ENCODE measurements at regions not wholly inside any gene's neighbourhood (a gene's known extent, or its start where the extent isn't known, plus 50 kb on each side); places are given as distances from the start of the nearest gene placed in this dataset.

DNA sequence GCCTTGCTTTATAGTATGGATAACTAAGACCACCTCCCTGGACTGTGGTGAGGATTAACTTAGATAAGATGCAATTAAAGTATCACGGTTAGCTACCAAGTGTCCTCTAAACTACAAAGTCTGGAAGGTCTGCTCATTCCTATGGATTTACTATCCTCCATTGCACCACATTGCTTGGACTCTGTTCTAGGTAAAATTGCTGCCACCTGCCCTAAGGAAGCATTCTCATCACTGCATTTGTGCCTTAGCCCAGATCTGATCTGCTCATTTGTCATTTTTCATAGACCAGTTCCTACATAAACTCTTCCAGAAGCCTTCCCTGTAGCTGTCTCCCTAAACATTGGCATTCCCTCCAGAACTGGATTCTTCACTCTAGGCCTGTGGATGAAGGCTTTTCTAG, 380.0 kb downstream of the INSC start:
- H3K4me3 ChIP-seq (ENCODE audit: low read depth in 2 of 2, low read length in 2 of 2) = no peak overlapping the region
- no peaks in the 10 kb centered on the region for H3K27me3 ChIP-seq (ENCODE audit: control insufficient read depth, insufficient read depth, low read length)
- in situ Hi-C loops (cut with HindIII; ENCODE audit: low pct_unique_long_range_greater_than_20kb, low sequenced_read_pairs) (no loop called here), intact Hi-C loops (cut with micrococcal nuclease; ENCODE audit: unreplicated experiment) (no loop called here)
- no peaks in the 10 kb centered on the region for H3K36me3 ChIP-seq (ENCODE audit: control insufficient read depth, insufficient read depth, low read length)
- POLR2A ChIA-PET = no interaction called here
- no peak for TF ChIP-seq TCF7L2 (IDR thresholded peaks at IDR 0.05; ENCODE audit: low read depth, low read length)
- TF ChIP-seq, protein P1, sequence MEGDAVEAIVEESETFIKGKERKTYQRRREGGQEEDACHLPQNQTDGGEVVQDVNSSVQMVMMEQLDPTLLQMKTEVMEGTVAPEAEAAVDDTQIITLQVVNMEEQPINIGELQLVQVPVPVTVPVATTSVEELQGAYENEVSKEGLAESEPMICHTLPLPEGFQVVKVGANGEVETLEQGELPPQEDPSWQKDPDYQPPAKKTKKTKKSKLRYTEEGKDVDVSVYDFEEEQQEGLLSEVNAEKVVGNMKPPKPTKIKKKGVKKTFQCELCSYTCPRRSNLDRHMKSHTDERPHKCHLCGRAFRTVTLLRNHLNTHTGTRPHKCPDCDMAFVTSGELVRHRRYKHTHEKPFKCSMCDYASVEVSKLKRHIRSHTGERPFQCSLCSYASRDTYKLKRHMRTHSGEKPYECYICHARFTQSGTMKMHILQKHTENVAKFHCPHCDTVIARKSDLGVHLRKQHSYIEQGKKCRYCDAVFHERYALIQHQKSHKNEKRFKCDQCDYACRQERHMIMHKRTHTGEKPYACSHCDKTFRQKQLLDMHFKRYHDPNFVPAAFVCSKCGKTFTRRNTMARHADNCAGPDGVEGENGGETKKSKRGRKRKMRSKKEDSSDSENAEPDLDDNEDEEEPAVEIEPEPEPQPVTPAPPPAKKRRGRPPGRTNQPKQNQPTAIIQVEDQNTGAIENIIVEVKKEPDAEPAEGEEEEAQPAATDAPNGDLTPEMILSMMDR (IDR thresholded peaks at IDR 0.05) = no peak
- DNase-seq (ENCODE audit: low read depth, low spot score) (no peak), ATAC-seq (no peak)
- no peak overlapping the region for H3K27ac ChIP-seq (ENCODE audit: low read length)
- H3K4me1 ChIP-seq (ENCODE audit: control insufficient read depth, insufficient read depth, low read length) = no peaks in the 10 kb centered on the region
- CTCF ChIA-PET = no interaction called here
- H3K9me3 ChIP-seq (ENCODE audit: control insufficient read depth, insufficient read depth, low read depth, low read length) = no peaks in the 10 kb centered on the region
- BruUV-seq (replicated peaks) = no TSS peak

DNA sequence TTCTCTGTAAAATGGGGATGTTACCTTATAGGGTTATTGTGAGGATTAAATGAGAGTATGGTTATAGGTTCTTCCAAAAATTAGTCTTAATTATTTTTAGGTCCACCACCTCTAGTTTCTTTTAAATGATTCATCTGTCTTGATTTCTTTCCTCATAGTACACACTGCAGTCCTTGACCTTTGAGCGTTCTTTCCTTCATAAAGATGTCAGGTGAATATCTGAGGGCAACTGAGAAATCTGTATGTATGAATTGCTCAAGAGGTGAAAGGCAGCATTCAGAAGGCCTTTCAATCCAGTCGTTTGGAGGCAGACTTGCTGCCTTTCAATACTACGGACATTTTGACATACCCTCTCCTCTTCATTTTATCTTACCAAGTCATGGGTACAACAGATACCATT, 380.7 kb downstream of the INSC start:
- no peaks in the 10 kb centered on the region for H3K27me3 ChIP-seq (ENCODE audit: control insufficient read depth, insufficient read depth, low read length)
- H3K4me1 ChIP-seq (ENCODE audit: control insufficient read depth, insufficient read depth, low read length) = no peaks in the 10 kb centered on the region
- no peak overlapping the region for H3K4me3 ChIP-seq (ENCODE audit: low read depth in 2 of 2, low read length in 2 of 2)
- in situ Hi-C loops (cut with HindIII; ENCODE audit: low pct_unique_long_range_greater_than_20kb, low sequenced_read_pairs) (no loop called here), intact Hi-C loops (cut with micrococcal nuclease; ENCODE audit: unreplicated experiment) (no loop called here)
- ChIA-PET POLR2A (no interaction called here), CTCF (no interaction called here)
- DNase-seq (ENCODE audit: low read depth, low spot score) = no peak
- no peak for ATAC-seq
- no peaks in the 10 kb centered on the region for H3K9me3 ChIP-seq (ENCODE audit: control insufficient read depth, insufficient read depth, low read depth, low read length)
- H3K27ac ChIP-seq (ENCODE audit: low read length) = no peak overlapping the region
- TF ChIP-seq, protein P2, sequence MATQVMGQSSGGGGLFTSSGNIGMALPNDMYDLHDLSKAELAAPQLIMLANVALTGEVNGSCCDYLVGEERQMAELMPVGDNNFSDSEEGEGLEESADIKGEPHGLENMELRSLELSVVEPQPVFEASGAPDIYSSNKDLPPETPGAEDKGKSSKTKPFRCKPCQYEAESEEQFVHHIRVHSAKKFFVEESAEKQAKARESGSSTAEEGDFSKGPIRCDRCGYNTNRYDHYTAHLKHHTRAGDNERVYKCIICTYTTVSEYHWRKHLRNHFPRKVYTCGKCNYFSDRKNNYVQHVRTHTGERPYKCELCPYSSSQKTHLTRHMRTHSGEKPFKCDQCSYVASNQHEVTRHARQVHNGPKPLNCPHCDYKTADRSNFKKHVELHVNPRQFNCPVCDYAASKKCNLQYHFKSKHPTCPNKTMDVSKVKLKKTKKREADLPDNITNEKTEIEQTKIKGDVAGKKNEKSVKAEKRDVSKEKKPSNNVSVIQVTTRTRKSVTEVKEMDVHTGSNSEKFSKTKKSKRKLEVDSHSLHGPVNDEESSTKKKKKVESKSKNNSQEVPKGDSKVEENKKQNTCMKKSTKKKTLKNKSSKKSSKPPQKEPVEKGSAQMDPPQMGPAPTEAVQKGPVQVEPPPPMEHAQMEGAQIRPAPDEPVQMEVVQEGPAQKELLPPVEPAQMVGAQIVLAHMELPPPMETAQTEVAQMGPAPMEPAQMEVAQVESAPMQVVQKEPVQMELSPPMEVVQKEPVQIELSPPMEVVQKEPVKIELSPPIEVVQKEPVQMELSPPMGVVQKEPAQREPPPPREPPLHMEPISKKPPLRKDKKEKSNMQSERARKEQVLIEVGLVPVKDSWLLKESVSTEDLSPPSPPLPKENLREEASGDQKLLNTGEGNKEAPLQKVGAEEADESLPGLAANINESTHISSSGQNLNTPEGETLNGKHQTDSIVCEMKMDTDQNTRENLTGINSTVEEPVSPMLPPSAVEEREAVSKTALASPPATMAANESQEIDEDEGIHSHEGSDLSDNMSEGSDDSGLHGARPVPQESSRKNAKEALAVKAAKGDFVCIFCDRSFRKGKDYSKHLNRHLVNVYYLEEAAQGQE (IDR thresholded peaks at IDR 0.05; ENCODE audit: insufficient read depth in 1 of 2, low read depth in 2 of 2, low read length in 1 of 2) = no peak
- TF ChIP-seq TCF7L2 (IDR thresholded peaks at IDR 0.05; ENCODE audit: low read depth, low read length) = no peak
- TF ChIP-seq, protein P1 (IDR thresholded peaks at IDR 0.05) = no peak
- TF ChIP-seq SIN3A (IDR thresholded peaks at IDR 0.05; ENCODE audit: borderline replicate concordance, insufficient read depth, low read depth, low read length) = no peak
- TF ChIP-seq POLR2AphosphoS5 (IDR thresholded peaks at IDR 0.05; ENCODE audit: low read depth, low read length) = no peak
- H3K36me3 ChIP-seq (ENCODE audit: control insufficient read depth, insufficient read depth, low read length) = no peaks in the 10 kb centered on the region
- no TSS peak for BruUV-seq (replicated peaks)

DNA sequence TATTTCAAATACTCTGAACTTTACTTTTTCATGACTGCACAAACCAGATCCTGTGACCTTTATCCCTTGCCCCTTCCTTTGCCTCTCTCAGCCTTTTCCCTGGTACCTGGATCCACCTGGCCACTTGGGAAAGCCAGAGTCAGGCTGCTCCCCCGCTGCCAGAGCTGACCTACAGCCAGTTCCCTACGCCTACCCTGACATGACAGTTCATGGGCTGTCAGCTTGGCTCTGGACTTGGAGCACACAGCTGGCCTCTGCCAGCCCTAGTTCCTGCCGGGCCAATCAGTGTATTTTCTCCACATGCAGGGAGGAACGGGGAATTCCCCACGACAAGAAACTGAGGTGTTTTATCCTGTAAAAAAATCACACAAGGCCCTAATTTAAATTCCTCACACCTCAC, 382.6 kb downstream of the INSC start:
- ChIA-PET CTCF (no interaction called here), POLR2A (no interaction called here)
- no peak for DNase-seq (ENCODE audit: low read depth, low spot score)
- no peak for TF ChIP-seq POLR2AphosphoS5 (IDR thresholded peaks at IDR 0.05; ENCODE audit: low read depth, low read length)
- TF ChIP-seq, protein P1 (IDR thresholded peaks at IDR 0.05) = no peak
- TF ChIP-seq TCF7L2 (IDR thresholded peaks at IDR 0.05; ENCODE audit: low read depth, low read length) = no peak
- no peak for TF ChIP-seq SIN3A (IDR thresholded peaks at IDR 0.05; ENCODE audit: borderline replicate concordance, insufficient read depth, low read depth, low read length)
- TF ChIP-seq, protein P2 (IDR thresholded peaks at IDR 0.05; ENCODE audit: insufficient read depth in 1 of 2, low read depth in 2 of 2, low read length in 1 of 2) = no peak
- H3K4me3 ChIP-seq (ENCODE audit: low read depth in 2 of 2, low read length in 2 of 2) = no peak overlapping the region
- H3K9me3 ChIP-seq (ENCODE audit: control insufficient read depth, insufficient read depth, low read depth, low read length) = no peaks in the 10 kb centered on the region
- intact Hi-C loops (cut with micrococcal nuclease; ENCODE audit: unreplicated experiment) (no loop called here), in situ Hi-C loops (cut with HindIII; ENCODE audit: low pct_unique_long_range_greater_than_20kb, low sequenced_read_pairs) (no loop called here)
- BruUV-seq (replicated peaks) = no TSS peak
- no peak overlapping the region for H3K27ac ChIP-seq (ENCODE audit: low read length)
- no peak for ATAC-seq
- no peaks in the 10 kb centered on the region for H3K36me3 ChIP-seq (ENCODE audit: control insufficient read depth, insufficient read depth, low read length)
- H3K4me1 ChIP-seq (ENCODE audit: control insufficient read depth, insufficient read depth, low read length) = no peaks in the 10 kb centered on the region
- H3K27me3 ChIP-seq (ENCODE audit: control insufficient read depth, insufficient read depth, low read length) = no peaks in the 10 kb centered on the region

Measured in Panc1 (cell line).